ENCODE measurements at regions not wholly inside any gene's neighbourhood (a gene's known extent, or its start where the extent isn't known, plus 50 kb on each side); places are given as distances from the start of the nearest gene placed in this dataset.

DNA sequence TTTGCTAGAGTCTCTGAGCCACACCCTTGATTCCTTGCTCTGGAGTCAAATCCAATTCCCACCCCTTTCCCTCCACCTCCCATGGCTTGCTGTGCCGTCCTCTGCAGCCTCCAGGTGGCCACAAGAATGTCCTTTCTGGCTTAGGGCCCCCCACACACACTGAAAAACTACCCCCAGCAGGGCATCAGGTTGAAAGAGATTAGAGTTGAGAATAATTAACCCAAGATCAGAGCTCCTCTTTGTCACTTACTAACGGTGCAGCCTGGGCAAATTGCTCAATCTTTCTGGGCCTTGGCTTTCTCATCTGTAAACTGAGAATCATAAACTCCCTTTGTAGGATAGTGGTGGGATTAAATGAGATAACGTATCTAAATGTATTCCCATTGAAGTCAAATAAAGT lies 78.5 kb downstream of the MRPL46 start:
- TF ChIP-seq, protein P1, sequence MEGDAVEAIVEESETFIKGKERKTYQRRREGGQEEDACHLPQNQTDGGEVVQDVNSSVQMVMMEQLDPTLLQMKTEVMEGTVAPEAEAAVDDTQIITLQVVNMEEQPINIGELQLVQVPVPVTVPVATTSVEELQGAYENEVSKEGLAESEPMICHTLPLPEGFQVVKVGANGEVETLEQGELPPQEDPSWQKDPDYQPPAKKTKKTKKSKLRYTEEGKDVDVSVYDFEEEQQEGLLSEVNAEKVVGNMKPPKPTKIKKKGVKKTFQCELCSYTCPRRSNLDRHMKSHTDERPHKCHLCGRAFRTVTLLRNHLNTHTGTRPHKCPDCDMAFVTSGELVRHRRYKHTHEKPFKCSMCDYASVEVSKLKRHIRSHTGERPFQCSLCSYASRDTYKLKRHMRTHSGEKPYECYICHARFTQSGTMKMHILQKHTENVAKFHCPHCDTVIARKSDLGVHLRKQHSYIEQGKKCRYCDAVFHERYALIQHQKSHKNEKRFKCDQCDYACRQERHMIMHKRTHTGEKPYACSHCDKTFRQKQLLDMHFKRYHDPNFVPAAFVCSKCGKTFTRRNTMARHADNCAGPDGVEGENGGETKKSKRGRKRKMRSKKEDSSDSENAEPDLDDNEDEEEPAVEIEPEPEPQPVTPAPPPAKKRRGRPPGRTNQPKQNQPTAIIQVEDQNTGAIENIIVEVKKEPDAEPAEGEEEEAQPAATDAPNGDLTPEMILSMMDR (IDR thresholded peaks at IDR 0.05): no peak
- no peak for TF ChIP-seq POLR2A (IDR thresholded peaks at IDR 0.05)
